B cell (primary cell): ENCODE measurements at regions not wholly inside any gene's neighbourhood (a gene's known extent, or its start where the extent isn't known, plus 50 kb on each side); places are given as distances from the start of the nearest gene placed in this dataset.

Source experiments
- ATAC-seq: fragments of 200-7000 bp; cut with Tn5 transposase; one replicate; pipeline ENCODE4 v1.10.0; 2021; ENCODE audit warnings: low read depth, mild to moderate bottlenecking, moderate number of reproducible peaks, moderate library complexity
- CTCF ChIA-PET: fragments of 350-600 bp; sonication (Branson Sonifier 250); formaldehyde crosslinking; loops from one replicate; lab custom pipeline; 2021; ENCODE audit warnings: antibody characterized with exemption, inconsistent platforms; lab: Charles Lee
- POLR2A ChIA-PET: fragments of 350-600 bp; sonication (Branson Sonifier 250); formaldehyde crosslinking; loops from one replicate; lab custom pipeline; 2021; ENCODE audit warnings: antibody characterized with exemption; lab: Charles Lee
- DNase-seq: peaks from one replicate; pipeline ENCODE4 v3.0.0; 2013
- H2AFZ ChIP-seq: 2 replicates; pipeline ENCODE4 v1.6.1; 2012; ENCODE audit warnings: mild to moderate bottlenecking, low read depth, low read length; ENCODE audit not compliant: insufficient read depth, poor library complexity, severe bottlenecking
- H3K27ac ChIP-seq, 2 donors: 1 replicate in 1 of 2; 2 replicates in 1 of 2; pipeline ENCODE4 v1.5.1; 2012 to 2013; ENCODE audit warnings: low read length in 2 of 2, mild to moderate bottlenecking in 2 of 2, moderate library complexity in 1 of 2
- H3K27me3 ChIP-seq, 4 experiments: fragments of 200-600 bp in 1 of 4; sonication (generic) in 1 of 4; replicated peaks in 1 of 4; 1 replicate in 2 of 4; 2 replicates in 2 of 4; pipeline versions ENCODE4 v1.6.1 to v1.7.0; 2013 to 2016; ENCODE audit warnings: low read length in 3 of 4, mild to moderate bottlenecking in 2 of 4, mixed read lengths in 1 of 4, moderate library complexity in 1 of 4; ENCODE audit not compliant: insufficient read depth in 4 of 4, control insufficient read depth in 3 of 4; ENCODE audit errors: control extremely low read depth in 1 of 4
- H3K36me3 ChIP-seq, 2 experiments: replicated peaks in 1 of 2; 1 replicate in 1 of 2; 2 replicates in 1 of 2; pipeline versions ENCODE4 v1.6.1 to v1.7.1; 2013; ENCODE audit warnings: low read length in 1 of 2; ENCODE audit not compliant: insufficient read depth in 2 of 2, control insufficient read depth in 1 of 2; ENCODE audit errors: control extremely low read depth in 1 of 2, extremely low read depth in 1 of 2
- H3K4me1 ChIP-seq, 2 donors: fragments of 200-600 bp in 1 of 2; sonication (generic) in 1 of 2; 1 replicate in 1 of 2; 2 replicates in 1 of 2; pipeline versions ENCODE4 v1.5.1 to v1.6.1; 2013 to 2017; ENCODE audit warnings: low read length in 2 of 2; ENCODE audit not compliant: control insufficient read depth in 2 of 2, insufficient read depth in 2 of 2
- H3K4me2 ChIP-seq: replicated peaks from 2 replicates; pipeline ENCODE3; 2012; ENCODE audit warnings: mild to moderate bottlenecking, low read depth, low read length; ENCODE audit not compliant: poor library complexity, severe bottlenecking
- H3K4me3 ChIP-seq, 5 experiments: fragments of 200-600 bp in 1 of 5; sonication (generic) in 1 of 5; 1 replicate in 3 of 5; 2 replicates in 2 of 5; pipeline versions ENCODE4 v1.5.1 to v1.7.0; 2011 to 2016; ENCODE audit warnings: low read length in 4 of 5, mild to moderate bottlenecking in 4 of 5, low read depth in 2 of 5, control low read depth in 1 of 5, moderate library complexity in 1 of 5; ENCODE audit not compliant: insufficient read depth in 1 of 5; ENCODE audit errors: control extremely low read depth in 1 of 5, extremely low read depth in 1 of 5
- H3K79me2 ChIP-seq: fragments of 200-600 bp; sonication (generic); one replicate; pipeline ENCODE4 v1.6.0; 2016; ENCODE audit warnings: low read length; ENCODE audit not compliant: control insufficient read depth, insufficient read depth
- H3K9ac ChIP-seq: fragments of 200-600 bp; sonication (generic); 2 replicates; pipeline ENCODE4 v1.6.1; 2017; ENCODE audit warnings: mild to moderate bottlenecking, low read length, moderate library complexity
- H3K9me3 ChIP-seq, 3 donors: one replicate each; pipeline versions ENCODE4 v1.6.1 to v1.7.1; 2013; ENCODE audit warnings: low read length in 2 of 3; ENCODE audit not compliant: control insufficient read depth in 2 of 3, insufficient read depth in 1 of 3; ENCODE audit errors: control extremely low read depth in 1 of 3
- H4K20me1 ChIP-seq: 2 replicates; pipeline ENCODE4 v1.6.0; 2012; ENCODE audit warnings: mild to moderate bottlenecking, low read length; ENCODE audit not compliant: insufficient read depth, control insufficient read depth, poor library complexity, severe bottlenecking
- H3K27ac Mint-ChIP-seq: one replicate; pipeline ENCODE4 v1.8.0; 2021; ENCODE audit warnings: mixed read lengths
- H3K27me3 Mint-ChIP-seq: one replicate; pipeline ENCODE4 v1.8.0; 2021; ENCODE audit warnings: mixed read lengths
- H3K4me1 Mint-ChIP-seq: one replicate; pipeline ENCODE4 v1.8.0; 2021; ENCODE audit warnings: mixed read lengths
- H3K4me3 Mint-ChIP-seq: one replicate; pipeline ENCODE4 v1.8.0; 2021; ENCODE audit warnings: mixed read lengths
- H3K9me3 Mint-ChIP-seq: one replicate; pipeline ENCODE4 v1.8.0; 2022; ENCODE audit warnings: mixed read lengths; ENCODE audit not compliant: insufficient read depth
- CTCF ChIP-seq: fragments of 200-600 bp; IDR thresholded peaks from one replicate; pipeline ENCODE4 v1.8.0; 2022; ENCODE audit warnings: antibody characterized with exemption, mild to moderate bottlenecking
- EZH2 ChIP-seq: IDR thresholded peaks from 2 replicates; pipeline ENCODE4 v1.6.1; 2012; ENCODE audit warnings: borderline replicate concordance, low read depth, mild to moderate bottlenecking, moderate library complexity, low read length; ENCODE audit not compliant: insufficient read depth, poor library complexity, severe bottlenecking
- WGBS: methylation state at CpG from one replicate; pipeline ENCODE4 v1.1.5; 2013; ENCODE audit warnings: missing lambda C conversion rate; ENCODE audit not compliant: insufficient coverage; 5-methylcytosine and 5-hydroxymethylcytosine counted together
- intact Hi-C: fragments of 100-400 bp; cut with micrococcal nuclease; formaldehyde crosslinking; loops from one replicate; pipeline ENCODE4 v1.10.0; 2022

GRCh38 chr7:52100-52499 is 140.3 kb upstream of the FAM20C start:
- H3K4me3 Mint-ChIP-seq: no peak overlapping the region
- no peak overlapping the region for H3K27ac ChIP-seq
- H3K27me3 ChIP-seq: no peaks in the 10 kb centered on the region
- peaks cover 3% of the 10 kb centered on the region for H3K27me3 Mint-ChIP-seq
- H3K79me2 ChIP-seq: no peaks in the 10 kb centered on the region
- H3K4me1 ChIP-seq: no peaks in the 10 kb centered on the region
- no peak overlapping the region for H3K9ac ChIP-seq
- no peak for TF ChIP-seq CTCF
- TF ChIP-seq EZH2: no peak
- H3K4me2 ChIP-seq: no peak overlapping the region
- H2AFZ ChIP-seq: no peak overlapping the region
- no peak overlapping the region for H3K27ac Mint-ChIP-seq
- no peaks in the 10 kb centered on the region for H3K9me3 Mint-ChIP-seq
- no peaks in the 10 kb centered on the region for H3K36me3 ChIP-seq
- no peaks in the 10 kb centered on the region for H3K4me1 Mint-ChIP-seq
- intact Hi-C loops: no loop called here
- no peaks in the 10 kb centered on the region for H4K20me1 ChIP-seq
- WGBS: 86% methylated on average over 2 of the region's 3 CpGs
- H3K4me3 ChIP-seq: no peak overlapping the region
- H3K9me3 ChIP-seq: no peaks in the 10 kb centered on the region
- POLR2A ChIA-PET: no interaction called here
- CTCF ChIA-PET: no interaction called here
- DNase-seq (no peak), ATAC-seq (no peak)

GRCh38 chr7:53531-53930 is 138.8 kb upstream of the FAM20C start:
- no peaks in the 10 kb centered on the region for H3K36me3 ChIP-seq
- Mint-ChIP-seq H3K4me1 (no peaks in the 10 kb centered on the region), H3K27ac (no peak overlapping the region), H3K4me3 (no peak overlapping the region), H3K27me3 (peaks cover 3% of the 10 kb centered on the region), H3K9me3 (no peaks in the 10 kb centered on the region)
- H3K4me2 ChIP-seq: no peak overlapping the region
- no peak overlapping the region for H3K4me3 ChIP-seq
- DNase-seq: no peak
- 100% methylated on average over 1 of the region's 1 CpG for WGBS
- no peak for TF ChIP-seq EZH2
- TF ChIP-seq CTCF: no peak
- intact Hi-C loops: no loop called here
- H3K4me1 ChIP-seq: no peaks in the 10 kb centered on the region
- H3K9me3 ChIP-seq: no peaks in the 10 kb centered on the region
- no peaks in the 10 kb centered on the region for H3K27me3 ChIP-seq
- no peak overlapping the region for H3K9ac ChIP-seq
- POLR2A ChIA-PET: no interaction called here
- H3K79me2 ChIP-seq: no peaks in the 10 kb centered on the region
- ATAC-seq: no peak
- CTCF ChIA-PET: no interaction called here
- no peaks in the 10 kb centered on the region for H4K20me1 ChIP-seq
- no peak overlapping the region for H3K27ac ChIP-seq
- no peak overlapping the region for H2AFZ ChIP-seq
